ENCODE measurements at regions not wholly inside any gene's neighbourhood (a gene's known extent, or its start where the extent isn't known, plus 50 kb on each side); places are given as distances from the start of the nearest gene placed in this dataset.
"Not testable (repeated sequence)": the region's sequence is repeated elsewhere in the genome, so short reads cannot be mapped to it uniquely, and the experiment has no call there.

- peak; percentile 27 for DNase-seq (ENCODE audit: low read depth, low spot score)
These were observed 415.8 kb downstream of the ACTL7B start for GRCh38 chr9:108439947-108440346.

GRCh38 chr9:108437656-108438055, 418.1 kb downstream of the ACTL7B start:
- no peak for DNase-seq (ENCODE audit: low read depth, low spot score)
- no peak overlapping the region for H3K27ac ChIP-seq

More at GRCh38 chr9:108439947-108440346, 415.8 kb downstream of the ACTL7B start:
- peak overlapping the region; percentile 44 for H3K27ac ChIP-seq

GRCh38 chr9:108436448-108436847, 419.3 kb downstream of the ACTL7B start:
- no peak overlapping the region for H3K27ac ChIP-seq
- no peak for DNase-seq (ENCODE audit: low read depth, low spot score)

- DNase-seq (ENCODE audit: low read depth, low spot score): no peak
- no peak overlapping the region for H3K27ac ChIP-seq
These were observed 421.3 kb downstream of the ACTL7B start for GRCh38 chr9:108434502-108434901.

GRCh38 chr9:108434036-108434435, 421.8 kb downstream of the ACTL7B start:
- DNase-seq (ENCODE audit: low read depth, low spot score): no peak

GRCh38 chr9:108430655-108431054, 425.1 kb downstream of the ACTL7B start:
- no peak overlapping the region for H3K27ac ChIP-seq
- DNase-seq (ENCODE audit: low read depth, low spot score): no peak

More at GRCh38 chr9:108434036-108434435, 421.8 kb downstream of the ACTL7B start:
- H3K27ac ChIP-seq: no peak overlapping the region

GRCh38 chr9:108427751-108428150, 428.0 kb downstream of the ACTL7B start:
- no peak for DNase-seq (ENCODE audit: low read depth, low spot score)
- H3K27ac ChIP-seq: no peak overlapping the region

GRCh38 chr9:108426421-108426940, 429.3 kb downstream of the ACTL7B start:
- DNase-seq (ENCODE audit: low read depth, low spot score); H3K27ac ChIP-seq: not testable (repeated sequence)

GRCh38 chr9:108423433-108423832, 432.4 kb downstream of the ACTL7B start:
- H3K27ac ChIP-seq: no peak overlapping the region
- no peak for DNase-seq (ENCODE audit: low read depth, low spot score)

GRCh38 chr9:108419379-108419778, 436.4 kb downstream of the ACTL7B start:
- DNase-seq (ENCODE audit: low read depth, low spot score): no peak
- H3K27ac ChIP-seq: no peak overlapping the region

- no peak overlapping the region for H3K27ac ChIP-seq
- DNase-seq (ENCODE audit: low read depth, low spot score): no peak
These were observed 438.1 kb downstream of the ACTL7B start for GRCh38 chr9:108417726-108418125.

- no peak for DNase-seq (ENCODE audit: low read depth, low spot score)
These were observed 438.5 kb downstream of the ACTL7B start for GRCh38 chr9:108417312-108417711.

GRCh38 chr9:108416324-108416723, 439.5 kb downstream of the ACTL7B start:
- no peak for DNase-seq (ENCODE audit: low read depth, low spot score)
- H3K27ac ChIP-seq: no peak overlapping the region

More at GRCh38 chr9:108417312-108417711, 438.5 kb downstream of the ACTL7B start:
- no peak overlapping the region for H3K27ac ChIP-seq

GRCh38 chr9:108413809-108414208, 442.0 kb downstream of the ACTL7B start:
- no peak for DNase-seq (ENCODE audit: low read depth, low spot score)
- H3K27ac ChIP-seq: no peak overlapping the region

GRCh38 chr9:108412755-108413154, 443.0 kb downstream of the ACTL7B start:
- H3K27ac ChIP-seq: no peak overlapping the region
- DNase-seq (ENCODE audit: low read depth, low spot score): no peak

- no peak overlapping the region for H3K27ac ChIP-seq
- DNase-seq (ENCODE audit: low read depth, low spot score): no peak
These were observed 444.2 kb downstream of the ACTL7B start for GRCh38 chr9:108411632-108412031.

- no peak for DNase-seq (ENCODE audit: low read depth, low spot score)
- no peak overlapping the region for H3K27ac ChIP-seq
These were observed 445.6 kb downstream of the ACTL7B start for GRCh38 chr9:108410161-108410560.

GRCh38 chr9:108400297-108400696, 455.5 kb downstream of the ACTL7B start:
- DNase-seq (ENCODE audit: low read depth, low spot score): no peak
- no peak overlapping the region for H3K27ac ChIP-seq

- no peak for DNase-seq (ENCODE audit: low read depth, low spot score)
- no peak overlapping the region for H3K27ac ChIP-seq
These were observed 455.9 kb downstream of the ACTL7B start for GRCh38 chr9:108399851-108400250.

GRCh38 chr9:108397286-108397685, 458.5 kb downstream of the ACTL7B start:
- DNase-seq (ENCODE audit: low read depth, low spot score): no peak
- no peak overlapping the region for H3K27ac ChIP-seq

GRCh38 chr9:108396611-108397010, 459.2 kb downstream of the ACTL7B start:
- DNase-seq (ENCODE audit: low read depth, low spot score): no peak
- no peak overlapping the region for H3K27ac ChIP-seq

- no peak for DNase-seq (ENCODE audit: low read depth, low spot score)
These were observed 459.6 kb downstream of the ACTL7B start for GRCh38 chr9:108396193-108396592.

GRCh38 chr9:108395421-108395820, 460.4 kb downstream of the ACTL7B start:
- H3K27ac ChIP-seq: no peak overlapping the region
- no peak for DNase-seq (ENCODE audit: low read depth, low spot score)

More at GRCh38 chr9:108396193-108396592, 459.6 kb downstream of the ACTL7B start:
- no peak overlapping the region for H3K27ac ChIP-seq

Measured in epithelial cell of prostate (primary cell).